PC-9 (cell line): ENCODE measurements at regions not wholly inside any gene's neighbourhood (a gene's known extent, or its start where the extent isn't known, plus 50 kb on each side); places are given as distances from the start of the nearest gene placed in this dataset.

ENCODE experiments used
- CTCF ChIP-seq: fragments of 200-600 bp; sonication (generic); conservative IDR thresholded peaks from 2 replicates; pipeline ENCODE4 v1.6.1; 2017; ENCODE audit warnings: mixed run types, antibody characterized with exemption, mild to moderate bottlenecking, moderate library complexity
- EZH2 ChIP-seq: fragments of 200-600 bp; sonication (generic); IDR thresholded peaks from 2 replicates; pipeline ENCODE4 v1.8.0; 2017; ENCODE audit warnings: antibody characterized with exemption, low read depth

GRCh38 chr3:150142936-150143335, 172.2 kb upstream of the PFN2 start:
- TF ChIP-seq CTCF = no peak
- no peak for TF ChIP-seq EZH2
